CD14-positive monocyte (primary cell): ENCODE measurements at regions not wholly inside any gene's neighbourhood (a gene's known extent, or its start where the extent isn't known, plus 50 kb on each side); places are given as distances from the start of the nearest gene placed in this dataset.

Experiments
- DNase-seq, 3 donors: peaks; one replicate each; pipeline ENCODE4 v3.0.0-alpha.2; 2011 to 2022
- H2AFZ ChIP-seq: 2 replicates; pipeline ENCODE4 v1.6.0; 2012; ENCODE audit warnings: mild to moderate bottlenecking, low read depth, low read length, inconsistent platforms; ENCODE audit not compliant: insufficient read depth, poor library complexity, severe bottlenecking
- H3K27ac ChIP-seq, 2 donors: 1 replicate in 1 of 2; 2 replicates in 1 of 2; pipeline ENCODE4 v1.5.1; 2012 to 2013; ENCODE audit warnings: low read length in 2 of 2, control low read depth in 1 of 2, inconsistent platforms in 1 of 2, low read depth in 1 of 2, mild to moderate bottlenecking in 1 of 2
- H3K27me3 ChIP-seq, 2 donors: one replicate each; pipeline versions ENCODE4 v1.6.0 to v1.6.1; 2011 to 2013; ENCODE audit warnings: low read length in 2 of 2; ENCODE audit not compliant: control insufficient read depth in 2 of 2, insufficient read depth in 2 of 2
- H3K36me3 ChIP-seq, 2 donors: replicated peaks in 1 of 2; 1 replicate in 1 of 2; 2 replicates in 1 of 2; pipeline versions ENCODE4 v1.5.1 to v1.6.1; 2012 to 2013; ENCODE audit warnings: low read length in 2 of 2, control low read depth in 1 of 2, inconsistent platforms in 1 of 2, mild to moderate bottlenecking in 1 of 2; ENCODE audit not compliant: insufficient read depth in 2 of 2, control insufficient read depth in 1 of 2
- H3K4me1 ChIP-seq, 2 donors: 1 replicate in 1 of 2; 2 replicates in 1 of 2; pipeline versions ENCODE4 v1.5.1 to v1.6.1; 2012 to 2013; ENCODE audit warnings: low read length in 2 of 2, control low read depth in 1 of 2, inconsistent platforms in 1 of 2, mild to moderate bottlenecking in 1 of 2, moderate library complexity in 1 of 2; ENCODE audit not compliant: insufficient read depth in 2 of 2, control insufficient read depth in 1 of 2
- H3K4me2 ChIP-seq: replicated peaks from 2 replicates; pipeline ENCODE3; 2012; ENCODE audit warnings: low read length, moderate library complexity, mild to moderate bottlenecking; ENCODE audit not compliant: poor library complexity, severe bottlenecking; ENCODE audit errors: extremely low read depth
- H3K4me3 ChIP-seq, 3 experiments: fragments of 200-600 bp in 1 of 3; sonication (generic) in 1 of 3; replicated peaks in 1 of 3; 1 replicate in 2 of 3; 2 replicates in 1 of 3; pipeline ENCODE4 v1.5.1; 2011 to 2013; ENCODE audit warnings: low read length in 3 of 3, mild to moderate bottlenecking in 3 of 3, control low read depth in 2 of 3, low read depth in 2 of 3, inconsistent platforms in 1 of 3, moderate library complexity in 1 of 3
- H3K79me2 ChIP-seq: 2 replicates; pipeline ENCODE4 v1.6.0; 2012; ENCODE audit warnings: mild to moderate bottlenecking, control low read depth, inconsistent platforms, low read length, moderate library complexity; ENCODE audit not compliant: insufficient read depth
- H3K9ac ChIP-seq: 2 replicates; pipeline ENCODE4 v1.6.0; 2017; ENCODE audit warnings: low read length, mild to moderate bottlenecking; ENCODE audit not compliant: insufficient read depth, poor library complexity, severe bottlenecking
- H3K9me3 ChIP-seq, 2 donors: replicated peaks in 1 of 2; 1 replicate in 1 of 2; 2 replicates in 1 of 2; pipeline versions ENCODE4 v1.5.1 to v1.6.1; 2012 to 2013; ENCODE audit warnings: low read length in 2 of 2, control low read depth in 1 of 2; ENCODE audit not compliant: control insufficient read depth in 1 of 2, insufficient read depth in 1 of 2
- H4K20me1 ChIP-seq: 2 replicates; pipeline ENCODE4 v1.6.0; 2012; ENCODE audit warnings: mild to moderate bottlenecking, low read length, control low read depth, moderate library complexity; ENCODE audit not compliant: insufficient read depth
- H3K27ac Mint-ChIP-seq, 7 donors: one replicate each; pipeline ENCODE4 v1.8.0; 2020; ENCODE audit warnings: mild to moderate bottlenecking in 7 of 7, mixed read lengths in 7 of 7, moderate library complexity in 6 of 7, inconsistent platforms in 2 of 7
- H3K27me3 Mint-ChIP-seq, 3 donors: one replicate each; pipeline ENCODE4 v1.8.0; 2021 to 2022; ENCODE audit warnings: low read depth in 3 of 3, mild to moderate bottlenecking in 3 of 3, mixed read lengths in 3 of 3, moderate library complexity in 3 of 3, inconsistent platforms in 1 of 3
- H3K36me3 Mint-ChIP-seq, 2 donors: one replicate each; pipeline ENCODE4 v1.8.0; 2020; ENCODE audit warnings: mixed read lengths in 2 of 2, inconsistent platforms in 1 of 2, mild to moderate bottlenecking in 1 of 2
- H3K4me1 Mint-ChIP-seq: one replicate; pipeline ENCODE4 v1.8.0; 2020; ENCODE audit warnings: mild to moderate bottlenecking, mixed read lengths
- H3K4me3 Mint-ChIP-seq, 2 donors: one replicate each; pipeline ENCODE4 v1.8.0; 2020; ENCODE audit warnings: mild to moderate bottlenecking in 2 of 2, mixed read lengths in 2 of 2, moderate library complexity in 1 of 2
- H3K9me3 Mint-ChIP-seq, 7 donors: one replicate each; pipeline ENCODE4 v1.8.0; 2020 to 2022; ENCODE audit warnings: mixed read lengths in 7 of 7, mild to moderate bottlenecking in 6 of 7, moderate library complexity in 6 of 7, inconsistent platforms in 2 of 7
- WGBS: methylation state at CpG from one replicate; pipeline ENCODE4 v1.1.5; 2013; ENCODE audit warnings: missing lambda C conversion rate; ENCODE audit not compliant: insufficient coverage; 5-methylcytosine and 5-hydroxymethylcytosine counted together
- intact Hi-C, 2 donors: fragments of 100-400 bp; cut with micrococcal nuclease; formaldehyde crosslinking; loops; one replicate each; pipeline versions ENCODE4 v1.15.0 to v1.15.1; 2023
- TF ChIP-seq, protein P1 (sequence below): fragments of 200-600 bp; IDR thresholded peaks from one replicate; pipeline ENCODE4 v1.8.0; 2022; ENCODE audit warnings: antibody characterized with exemption, mild to moderate bottlenecking

DNA sequence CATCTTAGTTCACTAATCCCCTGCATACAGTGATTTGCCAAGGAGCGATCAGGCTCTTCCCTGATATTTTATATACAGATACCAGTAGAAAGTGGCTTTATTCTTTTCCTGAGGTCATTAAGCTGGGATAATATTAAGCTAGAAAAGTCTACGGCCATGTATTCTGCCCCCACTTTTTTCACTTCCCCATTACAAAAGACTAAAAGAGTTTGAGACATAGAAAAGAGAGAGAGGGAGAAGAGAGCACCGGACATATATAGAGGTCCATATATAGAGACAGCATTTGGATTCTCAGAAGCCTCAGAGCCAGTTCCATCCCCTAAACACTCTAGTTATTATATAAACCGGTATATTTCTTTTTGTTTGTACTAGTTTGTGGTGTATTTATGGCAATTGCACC lies 166.5 kb upstream of the ANKFN1 start:
- Histone ChIP-seq H3K36me3 (no peaks in the 10 kb centered on the region), H3K79me2 (no peaks in the 10 kb centered on the region), H3K4me2 (no peak overlapping the region), H4K20me1 (no peaks in the 10 kb centered on the region), H3K4me3 (no peak overlapping the region), H3K27ac (no peak overlapping the region), H3K27me3 (peaks cover 0 to 4% of the 10 kb centered on the region in 2 donors), H3K9me3 (no peaks in the 10 kb centered on the region), H3K9ac (no peak overlapping the region), H2AFZ (no peak overlapping the region), H3K4me1 (no peaks in the 10 kb centered on the region)
- peaks cover 5 to 11% (median 6%) of the 10 kb centered on the region in 3 donors for H3K27me3 Mint-ChIP-seq
- intact Hi-C loops = no loop called here
- H3K4me3 Mint-ChIP-seq = no peak overlapping the region
- TF ChIP-seq, protein P1, sequence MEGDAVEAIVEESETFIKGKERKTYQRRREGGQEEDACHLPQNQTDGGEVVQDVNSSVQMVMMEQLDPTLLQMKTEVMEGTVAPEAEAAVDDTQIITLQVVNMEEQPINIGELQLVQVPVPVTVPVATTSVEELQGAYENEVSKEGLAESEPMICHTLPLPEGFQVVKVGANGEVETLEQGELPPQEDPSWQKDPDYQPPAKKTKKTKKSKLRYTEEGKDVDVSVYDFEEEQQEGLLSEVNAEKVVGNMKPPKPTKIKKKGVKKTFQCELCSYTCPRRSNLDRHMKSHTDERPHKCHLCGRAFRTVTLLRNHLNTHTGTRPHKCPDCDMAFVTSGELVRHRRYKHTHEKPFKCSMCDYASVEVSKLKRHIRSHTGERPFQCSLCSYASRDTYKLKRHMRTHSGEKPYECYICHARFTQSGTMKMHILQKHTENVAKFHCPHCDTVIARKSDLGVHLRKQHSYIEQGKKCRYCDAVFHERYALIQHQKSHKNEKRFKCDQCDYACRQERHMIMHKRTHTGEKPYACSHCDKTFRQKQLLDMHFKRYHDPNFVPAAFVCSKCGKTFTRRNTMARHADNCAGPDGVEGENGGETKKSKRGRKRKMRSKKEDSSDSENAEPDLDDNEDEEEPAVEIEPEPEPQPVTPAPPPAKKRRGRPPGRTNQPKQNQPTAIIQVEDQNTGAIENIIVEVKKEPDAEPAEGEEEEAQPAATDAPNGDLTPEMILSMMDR = no peak
- H3K9me3 Mint-ChIP-seq = peaks cover 0 to 3% (median 0%) of the 10 kb centered on the region in 7 donors
- no peaks in the 10 kb centered on the region for H3K4me1 Mint-ChIP-seq
- DNase-seq = no peak
- H3K27ac Mint-ChIP-seq = no peak overlapping the region
- no CpG with 5 or more reads among the region's 4 CpGs for WGBS
- H3K36me3 Mint-ChIP-seq = no peaks in the 10 kb centered on the region

DNA sequence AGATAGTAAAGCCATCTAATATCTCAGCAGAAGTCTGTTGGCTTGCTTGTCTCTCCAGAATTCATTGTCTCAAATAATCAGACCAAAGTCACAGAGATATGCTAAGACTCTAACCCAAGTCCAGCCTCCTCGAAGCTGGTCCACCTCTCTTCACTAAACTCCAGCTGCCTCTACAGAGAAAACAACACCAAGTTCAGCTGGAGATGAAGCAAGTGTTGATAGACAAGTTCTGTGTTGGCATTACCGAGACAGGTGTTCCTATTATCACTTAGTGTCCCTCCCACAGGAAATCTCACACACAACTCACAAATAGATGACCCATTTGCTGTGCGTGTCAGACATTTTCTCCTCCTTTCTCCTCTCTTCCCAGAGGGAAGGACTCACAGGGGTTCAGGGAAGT lies 164.4 kb upstream of the ANKFN1 start:
- no CpG with 5 or more reads among the region's 3 CpGs for WGBS
- intact Hi-C loops = no loop called here
- Mint-ChIP-seq H3K4me1 (no peaks in the 10 kb centered on the region), H3K27me3 (peaks cover 5 to 11% (median 6%) of the 10 kb centered on the region in 3 donors), H3K9me3 (peaks cover 2 to 16% (median 8%) of the 10 kb centered on the region in 7 donors), H3K36me3 (no peaks in the 10 kb centered on the region), H3K27ac (no peak overlapping the region), H3K4me3 (no peak overlapping the region)
- peaks cover 0 to 6% of the 10 kb centered on the region in 2 donors for H3K9me3 ChIP-seq
- TF ChIP-seq, protein P1 = no peak
- no peak overlapping the region for H3K9ac ChIP-seq
- no peak overlapping the region for H3K4me3 ChIP-seq
- H3K36me3 ChIP-seq = no peaks in the 10 kb centered on the region
- peaks cover 0 to 4% of the 10 kb centered on the region in 2 donors for H3K27me3 ChIP-seq
- no peak overlapping the region for H2AFZ ChIP-seq
- no peak overlapping the region for H3K4me2 ChIP-seq
- no peaks in the 10 kb centered on the region for H3K4me1 ChIP-seq
- no peak overlapping the region for H3K27ac ChIP-seq
- no peak for DNase-seq
- H3K79me2 ChIP-seq = no peaks in the 10 kb centered on the region
- H4K20me1 ChIP-seq = no peaks in the 10 kb centered on the region
